ENCODE measurements at regions not wholly inside any gene's neighbourhood (a gene's known extent, or its start where the extent isn't known, plus 50 kb on each side); places are given as distances from the start of the nearest gene placed in this dataset.

DNA sequence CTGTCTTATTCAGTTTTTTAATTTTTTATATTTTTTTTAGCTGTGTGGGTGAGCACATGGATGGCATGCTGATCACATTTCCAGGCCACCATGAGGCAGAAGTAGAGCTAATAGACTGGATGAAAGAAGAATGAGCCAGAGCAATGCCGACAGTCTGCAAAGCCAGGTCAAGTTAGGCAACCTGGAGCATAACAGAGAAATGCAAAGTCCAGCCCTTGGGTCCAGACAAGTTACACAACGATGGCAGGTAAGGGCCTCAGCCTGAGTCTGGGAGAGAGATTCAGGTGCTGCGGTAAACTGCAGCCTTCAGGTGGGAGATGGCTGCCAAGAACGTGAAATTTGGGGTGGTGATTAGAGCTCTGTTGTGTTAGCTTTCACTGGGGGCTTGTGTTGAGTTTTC is 84.0 kb upstream of the CACNA2D3 start:
- no peak for ATAC-seq
- no peak overlapping the region for H3K27ac Mint-ChIP-seq
- Histone ChIP-seq H2AFZ (no peak overlapping the region), H3K27me3 (ENCODE audit: insufficient read depth) (no peaks in the 10 kb centered on the region), H3K4me2 (no peak overlapping the region), H3K9me2 (ENCODE audit: insufficient read depth) (peaks cover 4% of the 10 kb centered on the region; the same call in 1 of the 2 replicates), H3F3A (replicated peaks; ENCODE audit: low read depth) (no peaks in the 10 kb centered on the region), H3K4me3 (no peak overlapping the region), H3K4me1 (ENCODE audit: insufficient read depth) (peaks cover 5% of the 10 kb centered on the region; the same call in 1 of the 2 replicates), H4K20me1 (replicated peaks; ENCODE audit: insufficient read depth) (no peaks in the 10 kb centered on the region), H3K27ac (ENCODE audit: low read depth) (no peak overlapping the region), H3K36me3 (ENCODE audit: insufficient read depth) (no peaks in the 10 kb centered on the region), H3K79me2 (replicated peaks; ENCODE audit: insufficient read depth) (no peaks in the 10 kb centered on the region)
- H3K4me3 Mint-ChIP-seq: no peak overlapping the region
- no peaks in the 10 kb centered on the region for H3K9me3 Mint-ChIP-seq
- no peaks in the 10 kb centered on the region; the same call in 2 of the 3 replicates for H3K36me3 Mint-ChIP-seq (ENCODE audit: low read depth)
- peaks cover 9% of the 10 kb centered on the region for H3K4me1 Mint-ChIP-seq
- peaks cover 13% of the 10 kb centered on the region for H3K27me3 Mint-ChIP-seq (ENCODE audit: insufficient read depth, low read depth, poor library complexity)
- TF ChIP-seq, protein P1, sequence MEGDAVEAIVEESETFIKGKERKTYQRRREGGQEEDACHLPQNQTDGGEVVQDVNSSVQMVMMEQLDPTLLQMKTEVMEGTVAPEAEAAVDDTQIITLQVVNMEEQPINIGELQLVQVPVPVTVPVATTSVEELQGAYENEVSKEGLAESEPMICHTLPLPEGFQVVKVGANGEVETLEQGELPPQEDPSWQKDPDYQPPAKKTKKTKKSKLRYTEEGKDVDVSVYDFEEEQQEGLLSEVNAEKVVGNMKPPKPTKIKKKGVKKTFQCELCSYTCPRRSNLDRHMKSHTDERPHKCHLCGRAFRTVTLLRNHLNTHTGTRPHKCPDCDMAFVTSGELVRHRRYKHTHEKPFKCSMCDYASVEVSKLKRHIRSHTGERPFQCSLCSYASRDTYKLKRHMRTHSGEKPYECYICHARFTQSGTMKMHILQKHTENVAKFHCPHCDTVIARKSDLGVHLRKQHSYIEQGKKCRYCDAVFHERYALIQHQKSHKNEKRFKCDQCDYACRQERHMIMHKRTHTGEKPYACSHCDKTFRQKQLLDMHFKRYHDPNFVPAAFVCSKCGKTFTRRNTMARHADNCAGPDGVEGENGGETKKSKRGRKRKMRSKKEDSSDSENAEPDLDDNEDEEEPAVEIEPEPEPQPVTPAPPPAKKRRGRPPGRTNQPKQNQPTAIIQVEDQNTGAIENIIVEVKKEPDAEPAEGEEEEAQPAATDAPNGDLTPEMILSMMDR (conservative IDR thresholded peaks at IDR 0.05; ENCODE audit: low read depth in 2 of 2): no peak
- TF ChIP-seq, protein P2, sequence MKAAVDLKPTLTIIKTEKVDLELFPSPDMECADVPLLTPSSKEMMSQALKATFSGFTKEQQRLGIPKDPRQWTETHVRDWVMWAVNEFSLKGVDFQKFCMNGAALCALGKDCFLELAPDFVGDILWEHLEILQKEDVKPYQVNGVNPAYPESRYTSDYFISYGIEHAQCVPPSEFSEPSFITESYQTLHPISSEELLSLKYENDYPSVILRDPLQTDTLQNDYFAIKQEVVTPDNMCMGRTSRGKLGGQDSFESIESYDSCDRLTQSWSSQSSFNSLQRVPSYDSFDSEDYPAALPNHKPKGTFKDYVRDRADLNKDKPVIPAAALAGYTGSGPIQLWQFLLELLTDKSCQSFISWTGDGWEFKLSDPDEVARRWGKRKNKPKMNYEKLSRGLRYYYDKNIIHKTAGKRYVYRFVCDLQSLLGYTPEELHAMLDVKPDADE (IDR thresholded peaks at IDR 0.05): no peak
- TF ChIP-seq, protein P3, sequence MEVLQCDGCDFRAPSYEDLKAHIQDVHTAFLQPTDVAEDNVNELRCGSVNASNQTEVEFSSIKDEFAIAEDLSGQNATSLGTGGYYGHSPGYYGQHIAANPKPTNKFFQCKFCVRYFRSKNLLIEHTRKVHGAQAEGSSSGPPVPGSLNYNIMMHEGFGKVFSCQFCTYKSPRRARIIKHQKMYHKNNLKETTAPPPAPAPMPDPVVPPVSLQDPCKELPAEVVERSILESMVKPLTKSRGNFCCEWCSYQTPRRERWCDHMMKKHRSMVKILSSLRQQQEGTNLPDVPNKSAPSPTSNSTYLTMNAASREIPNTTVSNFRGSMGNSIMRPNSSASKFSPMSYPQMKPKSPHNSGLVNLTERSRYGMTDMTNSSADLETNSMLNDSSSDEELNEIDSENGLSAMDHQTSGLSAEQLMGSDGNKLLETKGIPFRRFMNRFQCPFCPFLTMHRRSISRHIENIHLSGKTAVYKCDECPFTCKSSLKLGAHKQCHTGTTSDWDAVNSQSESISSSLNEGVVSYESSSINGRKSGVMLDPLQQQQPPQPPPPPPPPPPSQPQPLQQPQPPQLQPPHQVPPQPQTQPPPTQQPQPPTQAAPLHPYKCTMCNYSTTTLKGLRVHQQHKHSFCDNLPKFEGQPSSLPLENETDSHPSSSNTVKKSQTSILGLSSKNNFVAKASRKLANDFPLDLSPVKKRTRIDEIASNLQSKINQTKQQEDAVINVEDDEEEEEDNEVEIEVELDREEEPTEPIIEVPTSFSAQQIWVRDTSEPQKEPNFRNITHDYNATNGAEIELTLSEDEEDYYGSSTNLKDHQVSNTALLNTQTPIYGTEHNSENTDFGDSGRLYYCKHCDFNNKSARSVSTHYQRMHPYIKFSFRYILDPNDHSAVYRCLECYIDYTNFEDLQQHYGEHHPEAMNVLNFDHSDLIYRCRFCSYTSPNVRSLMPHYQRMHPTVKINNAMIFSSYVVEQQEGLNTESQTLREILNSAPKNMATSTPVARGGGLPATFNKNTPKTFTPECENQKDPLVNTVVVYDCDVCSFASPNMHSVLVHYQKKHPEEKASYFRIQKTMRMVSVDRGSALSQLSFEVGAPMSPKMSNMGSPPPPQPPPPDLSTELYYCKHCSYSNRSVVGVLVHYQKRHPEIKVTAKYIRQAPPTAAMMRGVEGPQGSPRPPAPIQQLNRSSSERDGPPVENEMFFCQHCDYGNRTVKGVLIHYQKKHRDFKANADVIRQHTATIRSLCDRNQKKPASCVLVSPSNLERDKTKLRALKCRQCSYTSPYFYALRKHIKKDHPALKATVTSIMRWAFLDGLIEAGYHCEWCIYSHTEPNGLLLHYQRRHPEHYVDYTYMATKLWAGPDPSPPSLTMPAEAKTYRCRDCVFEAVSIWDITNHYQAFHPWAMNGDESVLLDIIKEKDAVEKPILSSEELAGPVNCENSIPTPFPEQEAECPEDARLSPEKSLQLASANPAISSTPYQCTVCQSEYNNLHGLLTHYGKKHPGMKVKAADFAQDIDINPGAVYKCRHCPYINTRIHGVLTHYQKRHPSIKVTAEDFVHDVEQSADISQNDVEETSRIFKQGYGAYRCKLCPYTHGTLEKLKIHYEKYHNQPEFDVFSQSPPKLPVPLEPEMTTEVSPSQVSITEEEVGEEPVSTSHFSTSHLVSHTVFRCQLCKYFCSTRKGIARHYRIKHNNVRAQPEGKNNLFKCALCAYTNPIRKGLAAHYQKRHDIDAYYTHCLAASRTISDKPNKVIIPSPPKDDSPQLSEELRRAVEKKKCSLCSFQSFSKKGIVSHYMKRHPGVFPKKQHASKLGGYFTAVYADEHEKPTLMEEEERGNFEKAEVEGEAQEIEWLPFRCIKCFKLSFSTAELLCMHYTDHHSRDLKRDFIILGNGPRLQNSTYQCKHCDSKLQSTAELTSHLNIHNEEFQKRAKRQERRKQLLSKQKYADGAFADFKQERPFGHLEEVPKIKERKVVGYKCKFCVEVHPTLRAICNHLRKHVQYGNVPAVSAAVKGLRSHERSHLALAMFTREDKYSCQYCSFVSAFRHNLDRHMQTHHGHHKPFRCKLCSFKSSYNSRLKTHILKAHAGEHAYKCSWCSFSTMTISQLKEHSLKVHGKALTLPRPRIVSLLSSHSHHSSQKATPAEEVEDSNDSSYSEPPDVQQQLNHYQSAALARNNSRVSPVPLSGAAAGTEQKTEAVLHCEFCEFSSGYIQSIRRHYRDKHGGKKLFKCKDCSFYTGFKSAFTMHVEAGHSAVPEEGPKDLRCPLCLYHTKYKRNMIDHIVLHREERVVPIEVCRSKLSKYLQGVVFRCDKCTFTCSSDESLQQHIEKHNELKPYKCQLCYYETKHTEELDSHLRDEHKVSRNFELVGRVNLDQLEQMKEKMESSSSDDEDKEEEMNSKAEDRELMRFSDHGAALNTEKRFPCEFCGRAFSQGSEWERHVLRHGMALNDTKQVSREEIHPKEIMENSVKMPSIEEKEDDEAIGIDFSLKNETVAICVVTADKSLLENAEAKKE (CRISPR knock-in tag; IDR thresholded peaks at IDR 0.05): no peak
- no peak for TF ChIP-seq JUNB (IDR thresholded peaks at IDR 0.05; ENCODE audit: unreplicated experiment)
- TF ChIP-seq POLR2AphosphoS5 (IDR thresholded peaks at IDR 0.05; ENCODE audit: low read depth): no peak
- TF ChIP-seq CREB1 (CRISPR knock-in tag; IDR thresholded peaks at IDR 0.05; ENCODE audit: low read depth): no peak
- no peak for TF ChIP-seq EZH2phosphoT487 (IDR thresholded peaks at IDR 0.05; ENCODE audit: unreplicated experiment)
- TF ChIP-seq, protein P4, sequence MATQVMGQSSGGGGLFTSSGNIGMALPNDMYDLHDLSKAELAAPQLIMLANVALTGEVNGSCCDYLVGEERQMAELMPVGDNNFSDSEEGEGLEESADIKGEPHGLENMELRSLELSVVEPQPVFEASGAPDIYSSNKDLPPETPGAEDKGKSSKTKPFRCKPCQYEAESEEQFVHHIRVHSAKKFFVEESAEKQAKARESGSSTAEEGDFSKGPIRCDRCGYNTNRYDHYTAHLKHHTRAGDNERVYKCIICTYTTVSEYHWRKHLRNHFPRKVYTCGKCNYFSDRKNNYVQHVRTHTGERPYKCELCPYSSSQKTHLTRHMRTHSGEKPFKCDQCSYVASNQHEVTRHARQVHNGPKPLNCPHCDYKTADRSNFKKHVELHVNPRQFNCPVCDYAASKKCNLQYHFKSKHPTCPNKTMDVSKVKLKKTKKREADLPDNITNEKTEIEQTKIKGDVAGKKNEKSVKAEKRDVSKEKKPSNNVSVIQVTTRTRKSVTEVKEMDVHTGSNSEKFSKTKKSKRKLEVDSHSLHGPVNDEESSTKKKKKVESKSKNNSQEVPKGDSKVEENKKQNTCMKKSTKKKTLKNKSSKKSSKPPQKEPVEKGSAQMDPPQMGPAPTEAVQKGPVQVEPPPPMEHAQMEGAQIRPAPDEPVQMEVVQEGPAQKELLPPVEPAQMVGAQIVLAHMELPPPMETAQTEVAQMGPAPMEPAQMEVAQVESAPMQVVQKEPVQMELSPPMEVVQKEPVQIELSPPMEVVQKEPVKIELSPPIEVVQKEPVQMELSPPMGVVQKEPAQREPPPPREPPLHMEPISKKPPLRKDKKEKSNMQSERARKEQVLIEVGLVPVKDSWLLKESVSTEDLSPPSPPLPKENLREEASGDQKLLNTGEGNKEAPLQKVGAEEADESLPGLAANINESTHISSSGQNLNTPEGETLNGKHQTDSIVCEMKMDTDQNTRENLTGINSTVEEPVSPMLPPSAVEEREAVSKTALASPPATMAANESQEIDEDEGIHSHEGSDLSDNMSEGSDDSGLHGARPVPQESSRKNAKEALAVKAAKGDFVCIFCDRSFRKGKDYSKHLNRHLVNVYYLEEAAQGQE (IDR thresholded peaks at IDR 0.05; ENCODE audit: unreplicated experiment): no peak
- no peak for TF ChIP-seq ZNF331 (CRISPR knock-in tag; IDR thresholded peaks at IDR 0.05; ENCODE audit: low read depth)
- TF ChIP-seq STAT1 (IDR thresholded peaks at IDR 0.05; ENCODE audit: unreplicated experiment): no peak
- TF ChIP-seq ZNF114 (CRISPR knock-in tag; IDR thresholded peaks at IDR 0.05): no peak
- no peak for TF ChIP-seq EZH2 (IDR thresholded peaks at IDR 0.05; ENCODE audit: low read depth, unreplicated experiment)
- TF ChIP-seq NANOG (IDR thresholded peaks at IDR 0.05; ENCODE audit: borderline replicate concordance): no peak
- no peak for DNase-seq (ENCODE audit: low spot score)
